ENCODE measurements at regions not wholly inside any gene's neighbourhood (a gene's known extent, or its start where the extent isn't known, plus 50 kb on each side); places are given as distances from the start of the nearest gene placed in this dataset.

GRCh38 chr2:33671198-33671597 lies 72.1 kb upstream of the FAM98A start:
- CTCF ChIA-PET, result interaction anchor here (0.6 kb wide), 1 partner anchor 453 kb away, joined by 5 read pairs; no protein-coding TSS in a partner anchor

GRCh38 chr2:33670392-33670937 lies 71.4 kb upstream of the FAM98A start:
- TF ChIP-seq ZNF549 (tag by site-specific recombination; IDR thresholded peaks at IDR 0.05), result no peak
- no peak for TF ChIP-seq ZFP3 (tag by site-specific recombination; IDR thresholded peaks at IDR 0.05; ENCODE audit: low read depth)
- TF ChIP-seq ZNF239 (tag by site-specific recombination; IDR thresholded peaks at IDR 0.05), result no peak
- TF ChIP-seq ZNF10 (tag by site-specific recombination; IDR thresholded peaks at IDR 0.05), result no peak
- TF ChIP-seq, protein P1, sequence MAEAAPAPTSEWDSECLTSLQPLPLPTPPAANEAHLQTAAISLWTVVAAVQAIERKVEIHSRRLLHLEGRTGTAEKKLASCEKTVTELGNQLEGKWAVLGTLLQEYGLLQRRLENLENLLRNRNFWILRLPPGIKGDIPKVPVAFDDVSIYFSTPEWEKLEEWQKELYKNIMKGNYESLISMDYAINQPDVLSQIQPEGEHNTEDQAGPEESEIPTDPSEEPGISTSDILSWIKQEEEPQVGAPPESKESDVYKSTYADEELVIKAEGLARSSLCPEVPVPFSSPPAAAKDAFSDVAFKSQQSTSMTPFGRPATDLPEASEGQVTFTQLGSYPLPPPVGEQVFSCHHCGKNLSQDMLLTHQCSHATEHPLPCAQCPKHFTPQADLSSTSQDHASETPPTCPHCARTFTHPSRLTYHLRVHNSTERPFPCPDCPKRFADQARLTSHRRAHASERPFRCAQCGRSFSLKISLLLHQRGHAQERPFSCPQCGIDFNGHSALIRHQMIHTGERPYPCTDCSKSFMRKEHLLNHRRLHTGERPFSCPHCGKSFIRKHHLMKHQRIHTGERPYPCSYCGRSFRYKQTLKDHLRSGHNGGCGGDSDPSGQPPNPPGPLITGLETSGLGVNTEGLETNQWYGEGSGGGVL (tag by site-specific recombination; IDR thresholded peaks at IDR 0.05), result no peak
- no peak for TF ChIP-seq ZNF501 (tag by site-specific recombination; IDR thresholded peaks at IDR 0.05)
- TF ChIP-seq REPIN1 (tag by site-specific recombination; IDR thresholded peaks at IDR 0.05; ENCODE audit: low read depth), result no peak
- no peak for TF ChIP-seq ZNF221 (tag by site-specific recombination; IDR thresholded peaks at IDR 0.05; ENCODE audit: borderline replicate concordance)
- no peak for TF ChIP-seq KLF7 (tag by site-specific recombination; IDR thresholded peaks at IDR 0.05; ENCODE audit: borderline replicate concordance)
- no peak for TF ChIP-seq TRIM28 (IDR thresholded peaks at IDR 0.05; ENCODE audit: borderline replicate concordance, low read length)
- TF ChIP-seq ZBTB1 (tag by site-specific recombination; IDR thresholded peaks at IDR 0.05), result no peak
- no peak for TF ChIP-seq ZNF175 (tag by site-specific recombination; IDR thresholded peaks at IDR 0.05)
- TF ChIP-seq GLIS1 (tag by site-specific recombination; IDR thresholded peaks at IDR 0.05), result no peak
- no peak for TF ChIP-seq SCRT1 (tag by site-specific recombination; IDR thresholded peaks at IDR 0.05; ENCODE audit: borderline replicate concordance)
- no peak for TF ChIP-seq SP2 (tag by site-specific recombination; IDR thresholded peaks at IDR 0.05)
- TF ChIP-seq, protein P2, sequence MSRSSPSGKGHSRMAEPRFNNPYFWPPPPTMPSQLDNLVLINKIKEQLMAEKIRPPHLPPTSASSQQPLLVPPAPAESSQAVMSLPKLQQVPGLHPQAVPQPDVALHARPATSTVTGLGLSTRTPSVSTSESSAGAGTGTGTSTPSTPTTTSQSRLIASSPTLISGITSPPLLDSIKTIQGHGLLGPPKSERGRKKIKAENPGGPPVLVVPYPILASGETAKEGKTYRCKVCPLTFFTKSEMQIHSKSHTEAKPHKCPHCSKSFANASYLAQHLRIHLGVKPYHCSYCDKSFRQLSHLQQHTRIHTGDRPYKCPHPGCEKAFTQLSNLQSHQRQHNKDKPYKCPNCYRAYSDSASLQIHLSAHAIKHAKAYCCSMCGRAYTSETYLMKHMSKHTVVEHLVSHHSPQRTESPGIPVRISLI (tag by site-specific recombination; IDR thresholded peaks at IDR 0.05), result no peak
- no peak for TF ChIP-seq ZNF785 (tag by site-specific recombination; IDR thresholded peaks at IDR 0.05)
- TF ChIP-seq OSR2 (tag by site-specific recombination; IDR thresholded peaks at IDR 0.05), result no peak
- ChIA-PET POLR2A (no interaction called here), CTCF (interaction anchor here (0.6 kb wide), 1 partner anchor 453 kb away, joined by 5 read pairs; no protein-coding TSS in a partner anchor)
- Histone ChIP-seq H3K4me3 (ENCODE audit: low read depth, low read length) (no peak overlapping the region), H3K9me3 (ENCODE audit: control insufficient read depth, insufficient read depth, low read depth, low read length) (no peaks in the 10 kb centered on the region), H3K36me3 (ENCODE audit: control insufficient read depth in 2 of 2, insufficient read depth in 1 of 2, low read length in 2 of 2) (no peaks in the 10 kb centered on the region), H3K27ac (ENCODE audit: extremely low read depth, low read depth, low read length) (no peak overlapping the region), H3K4me1 (ENCODE audit: control insufficient read depth, insufficient read depth, low read length) (no peaks in the 10 kb centered on the region)

More at GRCh38 chr2:33671198-33671597, 72.1 kb upstream of the FAM98A start:
- no peaks in the 10 kb centered on the region for H3K36me3 ChIP-seq (ENCODE audit: control insufficient read depth in 2 of 2, insufficient read depth in 1 of 2, low read length in 2 of 2)
- no peaks in the 10 kb centered on the region for H3K4me1 ChIP-seq (ENCODE audit: control insufficient read depth, insufficient read depth, low read length)
- POLR2A ChIA-PET, result no interaction called here
- no peak for TF ChIP-seq ZSCAN5A (tag by site-specific recombination; IDR thresholded peaks at IDR 0.05)
- no peak for TF ChIP-seq CTCF (tag by site-specific recombination; IDR thresholded peaks at IDR 0.05)
- TF ChIP-seq FEZF1 (tag by site-specific recombination; IDR thresholded peaks at IDR 0.05), result no peak
- TF ChIP-seq ZNF239 (tag by site-specific recombination; IDR thresholded peaks at IDR 0.05), result no peak
- no peak overlapping the region for H3K4me3 ChIP-seq (ENCODE audit: low read depth, low read length)
- no peaks in the 10 kb centered on the region for H3K9me3 ChIP-seq (ENCODE audit: control insufficient read depth, insufficient read depth, low read depth, low read length)
- H3K27ac ChIP-seq (ENCODE audit: extremely low read depth, low read depth, low read length), result no peak overlapping the region

Measured in HEK293 (cell line).